Trophoblast cell (in vitro differentiated cells and primary cell): ENCODE measurements at regions not wholly inside any gene's neighbourhood (a gene's known extent, or its start where the extent isn't known, plus 50 kb on each side); places are given as distances from the start of the nearest gene placed in this dataset.

Source experiments
- DNase-seq, 2 donors: peaks; one replicate each; pipeline ENCODE4 v3.0.0-alpha.2; 2016
- H2AFZ ChIP-seq: 2 replicates; pipeline ENCODE4 v1.6.1; 2013; ENCODE audit warnings: low read length, moderate library complexity, mild to moderate bottlenecking; ENCODE audit not compliant: insufficient read depth, poor library complexity
- H2AK5ac ChIP-seq: 2 replicates; pipeline ENCODE4 v1.6.1; 2013; ENCODE audit warnings: mild to moderate bottlenecking, low read length
- H2BK120ac ChIP-seq: 2 replicates; pipeline ENCODE4 v1.6.1; 2013; ENCODE audit warnings: low read length, mild to moderate bottlenecking, moderate library complexity; ENCODE audit not compliant: insufficient read depth, poor library complexity
- H2BK12ac ChIP-seq: 2 replicates; pipeline ENCODE4 v1.6.1; 2013; ENCODE audit warnings: mild to moderate bottlenecking, low read length, moderate library complexity
- H2BK5ac ChIP-seq: 2 replicates; pipeline ENCODE4 v1.6.1; 2013; ENCODE audit warnings: low read length, low read depth, moderate library complexity, mild to moderate bottlenecking; ENCODE audit not compliant: poor library complexity
- H3K14ac ChIP-seq: 2 replicates; pipeline ENCODE4 v1.6.1; 2013; ENCODE audit warnings: mild to moderate bottlenecking, low read length
- H3K18ac ChIP-seq: 2 replicates; pipeline ENCODE4 v1.6.1; 2013; ENCODE audit warnings: mild to moderate bottlenecking, low read length
- H3K23ac ChIP-seq: 2 replicates; pipeline ENCODE4 v1.6.1; 2013; ENCODE audit warnings: low read length
- H3K27ac ChIP-seq: 2 replicates; pipeline ENCODE4 v1.5.1; 2013; ENCODE audit warnings: low read depth, mild to moderate bottlenecking, inconsistent platforms, low read length, moderate library complexity
- H3K27me3 ChIP-seq: 2 replicates; pipeline ENCODE4 v1.6.1; 2013; ENCODE audit warnings: inconsistent platforms, mild to moderate bottlenecking, low read length, moderate library complexity; ENCODE audit not compliant: insufficient read depth
- H3K36me3 ChIP-seq, 2 experiments: 1 replicate in 1 of 2; 2 replicates in 1 of 2; pipeline ENCODE4 v1.6.1; 2013; ENCODE audit warnings: low read length in 2 of 2, mild to moderate bottlenecking in 2 of 2, moderate library complexity in 1 of 2; ENCODE audit not compliant: insufficient read depth in 2 of 2, control insufficient read depth in 1 of 2
- H3K4ac ChIP-seq: 2 replicates; pipeline ENCODE4 v1.6.1; 2013; ENCODE audit warnings: low read depth, mild to moderate bottlenecking, low read length, moderate library complexity
- H3K4me1 ChIP-seq, 2 experiments: 1 replicate in 1 of 2; 2 replicates in 1 of 2; pipeline ENCODE4 v1.6.1; 2013; ENCODE audit warnings: low read length in 2 of 2, mild to moderate bottlenecking in 2 of 2, moderate library complexity in 1 of 2; ENCODE audit not compliant: insufficient read depth in 2 of 2, control insufficient read depth in 1 of 2
- H3K4me2 ChIP-seq: 2 replicates; pipeline ENCODE4 v1.6.1; 2013; ENCODE audit warnings: inconsistent platforms, mild to moderate bottlenecking, low read length, moderate library complexity
- H3K4me3 ChIP-seq: 2 replicates; pipeline ENCODE4 v1.5.1; 2013; ENCODE audit warnings: mild to moderate bottlenecking, low read depth, low read length, inconsistent platforms
- H3K79me1 ChIP-seq: one replicate; pipeline ENCODE4 v1.6.1; 2013; ENCODE audit warnings: low read length
- H3K79me2 ChIP-seq: 2 replicates; pipeline ENCODE4 v1.6.1; 2013; ENCODE audit warnings: low read length, mild to moderate bottlenecking; ENCODE audit not compliant: control insufficient read depth, insufficient read depth, poor library complexity
- H3K9ac ChIP-seq: 2 replicates; pipeline ENCODE4 v1.6.1; 2013; ENCODE audit warnings: mild to moderate bottlenecking, low read length
- H3K9me3 ChIP-seq: 2 replicates; pipeline ENCODE4 v1.6.1; 2013; ENCODE audit warnings: low read depth, mild to moderate bottlenecking, control low read depth, inconsistent platforms, low read length; ENCODE audit not compliant: insufficient read depth
- H4K12ac ChIP-seq: 2 replicates; pipeline ENCODE4 v1.6.1; 2013; ENCODE audit warnings: low read depth, mild to moderate bottlenecking, low read length, moderate library complexity
- H4K8ac ChIP-seq: 2 replicates; pipeline ENCODE4 v1.6.1; 2013; ENCODE audit warnings: low read depth, mild to moderate bottlenecking, low read length, moderate library complexity
- H4K91ac ChIP-seq: one replicate; pipeline ENCODE4 v1.6.1; 2013; ENCODE audit warnings: low read depth, mild to moderate bottlenecking, low read length, moderate library complexity
- WGBS: extraction: QIAGEN DNeasy Blood & Tissue Kit; methylation state at CpG from one replicate; pipeline ENCODE4 v1.1.7; 2013; ENCODE audit warnings: missing lambda C conversion rate; ENCODE audit not compliant: insufficient read length, insufficient coverage; ENCODE audit errors: extremely low coverage; 5-methylcytosine and 5-hydroxymethylcytosine counted together

DNA sequence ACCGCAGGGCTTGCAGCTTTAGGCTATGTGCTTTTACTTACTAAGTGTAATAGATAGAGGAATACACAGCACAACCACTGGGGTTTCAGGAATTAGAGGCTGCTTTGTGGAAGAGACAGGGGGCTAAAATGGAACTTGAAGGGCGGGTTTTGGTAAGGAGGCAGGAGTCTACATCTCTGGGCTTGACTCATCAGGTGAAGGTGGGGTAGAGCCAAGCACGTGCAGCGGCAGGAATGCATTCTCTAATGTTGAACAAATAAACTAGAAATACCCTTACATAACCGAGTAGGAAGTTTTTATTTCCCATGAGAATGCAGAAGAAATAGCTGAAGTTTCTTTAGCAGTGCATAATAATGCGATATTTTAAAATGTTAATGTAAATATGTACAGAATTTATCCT lies 673.8 kb upstream of the SALL3 start:
- no peak overlapping the region for H2BK5ac ChIP-seq
- no peak overlapping the region for H4K91ac ChIP-seq
- WGBS: no CpG with 5 or more reads among the region's 6 CpGs
- H3K27ac ChIP-seq: no peak overlapping the region
- H3K79me2 ChIP-seq: no peaks in the 10 kb centered on the region
- no peaks in the 10 kb centered on the region for H3K4me1 ChIP-seq
- H3K27me3 ChIP-seq: no peaks in the 10 kb centered on the region
- no peak overlapping the region for H4K12ac ChIP-seq
- no peak overlapping the region for H2BK12ac ChIP-seq
- H2AFZ ChIP-seq: no peak overlapping the region
- H3K18ac ChIP-seq: no peak overlapping the region
- H3K14ac ChIP-seq: no peak overlapping the region
- no peak overlapping the region for H4K8ac ChIP-seq
- H3K4ac ChIP-seq: no peak overlapping the region
- DNase-seq: no peak
- no peak overlapping the region for H3K23ac ChIP-seq
- H2AK5ac ChIP-seq: no peak overlapping the region
- H3K4me3 ChIP-seq: no peak overlapping the region
- no peak overlapping the region for H2BK120ac ChIP-seq
- no peaks in the 10 kb centered on the region for H3K79me1 ChIP-seq
- H3K36me3 ChIP-seq: no peaks in the 10 kb centered on the region
- H3K4me2 ChIP-seq: no peak overlapping the region
- no peaks in the 10 kb centered on the region for H3K9me3 ChIP-seq
- no peak overlapping the region for H3K9ac ChIP-seq

GRCh38 chr18:78309307-78309706 lies 670.3 kb upstream of the SALL3 start:
- no peak overlapping the region for H3K4me3 ChIP-seq
- no peaks in the 10 kb centered on the region for H3K36me3 ChIP-seq
- H3K4me1 ChIP-seq: no peaks in the 10 kb centered on the region
- no peak overlapping the region for H3K27ac ChIP-seq
- WGBS: no CpG with 5 or more reads among the region's 42 CpGs
- H3K4ac ChIP-seq: no peak overlapping the region
- H4K8ac ChIP-seq: no peak overlapping the region
- no peaks in the 10 kb centered on the region for H3K79me1 ChIP-seq
- no peak overlapping the region for H3K4me2 ChIP-seq
- no peak overlapping the region for H3K18ac ChIP-seq
- H2AFZ ChIP-seq: no peak overlapping the region
- no peak overlapping the region for H4K91ac ChIP-seq
- no peak overlapping the region for H3K9ac ChIP-seq
- no peak overlapping the region for H2BK120ac ChIP-seq
- H3K14ac ChIP-seq: no peak overlapping the region
- H3K79me2 ChIP-seq: no peaks in the 10 kb centered on the region
- no peaks in the 10 kb centered on the region for H3K27me3 ChIP-seq
- H3K9me3 ChIP-seq: peaks cover 7% of the 10 kb centered on the region
- no peak overlapping the region for H4K12ac ChIP-seq
- H2BK5ac ChIP-seq: no peak overlapping the region
- no peak overlapping the region for H2BK12ac ChIP-seq
- H3K23ac ChIP-seq: no peak overlapping the region
- DNase-seq: no peak
- no peak overlapping the region for H2AK5ac ChIP-seq

GRCh38 chr18:78309924-78310323 lies 669.7 kb upstream of the SALL3 start:
- Histone ChIP-seq H3K18ac (no peak overlapping the region), H3K4ac (no peak overlapping the region)
- WGBS: no CpG with 5 or more reads among the region's 8 CpGs

DNA sequence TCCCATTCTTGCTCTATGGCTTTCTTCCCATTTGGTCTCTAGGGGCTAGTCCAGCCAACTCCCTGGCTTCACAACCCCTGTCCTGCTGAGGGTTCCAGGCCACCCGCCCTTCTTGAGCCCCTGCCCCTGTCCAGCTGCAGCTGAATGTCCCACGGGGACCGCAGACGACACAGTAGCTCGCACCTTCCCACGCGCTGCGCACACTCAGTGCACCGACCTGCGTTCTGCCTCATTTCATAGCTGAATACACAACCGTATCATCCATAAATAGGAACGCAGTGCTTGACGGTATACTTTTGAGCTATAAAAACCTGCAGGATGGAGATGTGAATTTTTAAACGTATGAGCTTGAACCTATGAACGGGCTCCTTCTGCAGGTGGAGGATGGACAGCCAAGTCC lies 660.4 kb upstream of the SALL3 start:
- DNase-seq: no peak
- Histone ChIP-seq H3K79me2 (no peaks in the 10 kb centered on the region), H2AFZ (no peak overlapping the region), H3K9me3 (no peaks in the 10 kb centered on the region), H3K9ac (no peak overlapping the region), H3K4me1 (no peaks in the 10 kb centered on the region), H3K36me3 (no peaks in the 10 kb centered on the region), H4K12ac (no peak overlapping the region), H3K14ac (no peak overlapping the region), H3K4me2 (no peak overlapping the region), H2BK5ac (no peak overlapping the region), H3K27me3 (no peaks in the 10 kb centered on the region), H2AK5ac (no peak overlapping the region), H3K79me1 (no peaks in the 10 kb centered on the region), H2BK12ac (no peak overlapping the region), H3K4ac (no peak overlapping the region), H3K4me3 (no peak overlapping the region), H4K8ac (no peak overlapping the region), H3K23ac (no peak overlapping the region), H4K91ac (no peak overlapping the region), H3K27ac (no peak overlapping the region), H2BK120ac (no peak overlapping the region), H3K18ac (no peak overlapping the region)
- no CpG with 5 or more reads among the region's 15 CpGs for WGBS

More at GRCh38 chr18:78309924-78310323, 669.7 kb upstream of the SALL3 start:
- no peak overlapping the region for H3K14ac ChIP-seq
- DNase-seq: no peak
- no peak overlapping the region for H2BK120ac ChIP-seq
- no peaks in the 10 kb centered on the region for H3K4me1 ChIP-seq
- H3K9ac ChIP-seq: no peak overlapping the region
- H3K79me1 ChIP-seq: no peaks in the 10 kb centered on the region
- no peak overlapping the region for H3K4me3 ChIP-seq
- no peaks in the 10 kb centered on the region for H3K79me2 ChIP-seq
- H2BK5ac ChIP-seq: no peak overlapping the region
- H4K12ac ChIP-seq: no peak overlapping the region
- no peak overlapping the region for H4K8ac ChIP-seq
- no peak overlapping the region for H3K4me2 ChIP-seq
- H3K23ac ChIP-seq: no peak overlapping the region
- no peak overlapping the region for H3K27ac ChIP-seq
- no peak overlapping the region for H2BK12ac ChIP-seq
- H2AFZ ChIP-seq: no peak overlapping the region
- peaks cover 7% of the 10 kb centered on the region for H3K9me3 ChIP-seq
- no peak overlapping the region for H2AK5ac ChIP-seq
- no peaks in the 10 kb centered on the region for H3K27me3 ChIP-seq
- H4K91ac ChIP-seq: no peak overlapping the region
- no peaks in the 10 kb centered on the region for H3K36me3 ChIP-seq
